Hepatocyte (in vitro differentiated cells): ENCODE measurements at regions not wholly inside any gene's neighbourhood (a gene's known extent, or its start where the extent isn't known, plus 50 kb on each side); places are given as distances from the start of the nearest gene placed in this dataset.

Experiments
- DNase-seq: peaks from one replicate; pipeline ENCODE4 v3.0.0-alpha.2; 2016; ENCODE audit warnings: low spot score
- H2AFZ ChIP-seq: fragments of 200-600 bp; sonication (generic); 2 replicates; pipeline ENCODE4 v1.6.0; 2016; ENCODE audit warnings: antibody characterized with exemption, mild to moderate bottlenecking
- H3K27ac ChIP-seq: fragments of 200-600 bp; sonication (generic); 2 replicates; pipeline ENCODE4 v1.5.1; 2016; ENCODE audit warnings: mild to moderate bottlenecking
- H3K27me3 ChIP-seq: fragments of 200-600 bp; sonication (generic); 2 replicates; pipeline ENCODE4 v1.6.1; 2016
- H3K36me3 ChIP-seq: fragments of 200-600 bp; sonication (generic); replicated peaks from 2 replicates; pipeline ENCODE4 v1.5.1; 2016; ENCODE audit warnings: low read depth; ENCODE audit not compliant: insufficient read depth
- H3K4me1 ChIP-seq: fragments of 200-600 bp; sonication (generic); 2 replicates; pipeline ENCODE4 v1.5.1; 2016; ENCODE audit warnings: mild to moderate bottlenecking, moderate library complexity; ENCODE audit not compliant: insufficient read depth
- H3K4me2 ChIP-seq: fragments of 200-600 bp; sonication (generic); 2 replicates; pipeline ENCODE4 v1.6.0; 2016
- H3K4me3 ChIP-seq: fragments of 200-600 bp; sonication (generic); 2 replicates; pipeline ENCODE4 v1.5.1; 2016; ENCODE audit warnings: mild to moderate bottlenecking
- H3K79me2 ChIP-seq: fragments of 200-600 bp; sonication (generic); 2 replicates; pipeline ENCODE4 v1.6.0; 2017; ENCODE audit warnings: mild to moderate bottlenecking
- H3K9me2 ChIP-seq: fragments of 200-600 bp; sonication (generic); replicated peaks from 2 replicates; pipeline ENCODE4 v1.6.0; 2017; ENCODE audit warnings: mild to moderate bottlenecking; ENCODE audit not compliant: insufficient read depth
- H3K9me3 ChIP-seq: fragments of 200-600 bp; sonication (generic); 2 replicates; pipeline ENCODE4 v1.5.1; 2016; ENCODE audit warnings: low read depth, mild to moderate bottlenecking
- H4K20me1 ChIP-seq: fragments of 200-600 bp; sonication (generic); 2 replicates; pipeline ENCODE4 v1.6.0; 2016; ENCODE audit warnings: mild to moderate bottlenecking; ENCODE audit not compliant: insufficient read depth, poor library complexity, severe bottlenecking
- EZH2 ChIP-seq: fragments of 200-600 bp; sonication (generic); IDR thresholded peaks from 2 replicates; pipeline ENCODE4 v1.6.1; 2016; ENCODE audit warnings: antibody characterized with exemption, mild to moderate bottlenecking, borderline replicate concordance
- EZH2phosphoT487 ChIP-seq: fragments of 200-600 bp; sonication (generic); IDR thresholded peaks from one replicate; pipeline ENCODE4 v1.6.1; 2018; ENCODE audit warnings: antibody characterized with exemption, mild to moderate bottlenecking, low read depth, moderate library complexity; ENCODE audit not compliant: unreplicated experiment, severe bottlenecking
- WGBS: methylation state at CpG from one replicate; pipeline ENCODE4 v1.1.6; 2016; ENCODE audit warnings: low lambda C conversion rate; ENCODE audit errors: missing lambda C conversion rate; 5-methylcytosine and 5-hydroxymethylcytosine counted together
- TF ChIP-seq, protein P1 (sequence below): fragments of 200-600 bp; sonication (generic); IDR thresholded peaks from 2 replicates; pipeline ENCODE4 v1.5.1; 2016; ENCODE audit warnings: antibody characterized with exemption, mild to moderate bottlenecking; ENCODE audit not compliant: poor library complexity

DNA sequence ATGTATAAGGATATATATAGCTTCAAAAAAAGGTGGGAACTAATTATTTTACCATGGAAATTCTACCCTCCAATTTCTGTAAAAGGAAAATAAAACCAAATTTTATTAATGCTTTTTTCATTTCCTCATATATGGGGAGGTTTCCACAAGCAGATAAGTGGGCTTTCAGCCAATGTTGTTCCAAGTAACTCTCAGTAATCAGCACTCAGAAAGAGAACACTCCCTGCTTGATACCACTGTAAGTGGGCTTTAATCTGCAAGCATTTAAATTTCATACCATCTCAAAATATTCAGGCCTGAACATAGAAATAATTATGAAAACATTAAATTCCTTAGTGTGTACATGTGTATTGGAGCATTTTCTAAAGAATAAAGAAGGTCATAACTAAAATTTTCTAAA is 827.6 kb downstream of the C12orf50 start:
- H3K4me1 ChIP-seq, result no peaks in the 10 kb centered on the region
- H3K36me3 ChIP-seq, result no peaks in the 10 kb centered on the region
- H3K9me3 ChIP-seq, result no peaks in the 10 kb centered on the region
- no peaks in the 10 kb centered on the region for H3K79me2 ChIP-seq
- TF ChIP-seq EZH2phosphoT487 (no peak), EZH2 (no peak)
- TF ChIP-seq, protein P1, sequence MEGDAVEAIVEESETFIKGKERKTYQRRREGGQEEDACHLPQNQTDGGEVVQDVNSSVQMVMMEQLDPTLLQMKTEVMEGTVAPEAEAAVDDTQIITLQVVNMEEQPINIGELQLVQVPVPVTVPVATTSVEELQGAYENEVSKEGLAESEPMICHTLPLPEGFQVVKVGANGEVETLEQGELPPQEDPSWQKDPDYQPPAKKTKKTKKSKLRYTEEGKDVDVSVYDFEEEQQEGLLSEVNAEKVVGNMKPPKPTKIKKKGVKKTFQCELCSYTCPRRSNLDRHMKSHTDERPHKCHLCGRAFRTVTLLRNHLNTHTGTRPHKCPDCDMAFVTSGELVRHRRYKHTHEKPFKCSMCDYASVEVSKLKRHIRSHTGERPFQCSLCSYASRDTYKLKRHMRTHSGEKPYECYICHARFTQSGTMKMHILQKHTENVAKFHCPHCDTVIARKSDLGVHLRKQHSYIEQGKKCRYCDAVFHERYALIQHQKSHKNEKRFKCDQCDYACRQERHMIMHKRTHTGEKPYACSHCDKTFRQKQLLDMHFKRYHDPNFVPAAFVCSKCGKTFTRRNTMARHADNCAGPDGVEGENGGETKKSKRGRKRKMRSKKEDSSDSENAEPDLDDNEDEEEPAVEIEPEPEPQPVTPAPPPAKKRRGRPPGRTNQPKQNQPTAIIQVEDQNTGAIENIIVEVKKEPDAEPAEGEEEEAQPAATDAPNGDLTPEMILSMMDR, result no peak
- H4K20me1 ChIP-seq, result no peaks in the 10 kb centered on the region
- H3K27ac ChIP-seq, result no peak overlapping the region
- no peak overlapping the region for H3K4me3 ChIP-seq
- DNase-seq, result no peak
- H3K27me3 ChIP-seq, result no peaks in the 10 kb centered on the region
- no peak overlapping the region for H2AFZ ChIP-seq
- H3K4me2 ChIP-seq, result no peak overlapping the region
- no peaks in the 10 kb centered on the region for H3K9me2 ChIP-seq

DNA sequence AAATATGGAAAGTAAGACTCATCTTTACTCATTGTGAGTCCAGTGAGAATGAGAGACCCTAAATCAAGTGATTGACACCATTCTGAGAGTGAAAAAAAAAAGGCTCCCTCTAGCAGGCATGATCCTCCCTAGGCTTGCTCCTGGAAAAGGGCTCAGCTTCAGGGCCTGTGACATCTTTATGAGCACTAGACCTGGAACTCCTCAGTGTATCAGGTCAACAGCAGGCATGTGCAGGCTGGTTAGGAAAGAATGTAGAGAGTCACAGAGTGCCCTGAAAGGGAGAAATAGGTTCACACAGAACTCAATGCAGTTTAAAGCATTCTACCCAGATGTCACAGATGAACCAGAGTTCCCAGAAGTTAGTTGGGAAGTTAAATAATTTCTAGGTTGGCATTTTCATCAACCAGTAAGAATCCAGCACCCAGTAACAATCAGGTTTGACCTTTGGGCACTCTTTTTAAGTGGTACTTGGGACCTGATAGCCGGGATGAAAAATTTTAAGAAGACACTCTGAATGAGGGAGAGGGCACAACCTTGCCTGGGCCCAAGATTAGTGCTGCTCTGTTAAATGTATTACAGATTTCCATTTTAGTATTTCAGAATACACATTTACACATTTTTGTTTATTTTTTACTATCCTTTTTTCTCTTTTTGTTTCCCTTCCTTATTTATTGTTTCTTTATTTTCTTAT is 828.8 kb downstream of the C12orf50 start:
- H3K36me3 ChIP-seq, result no peaks in the 10 kb centered on the region
- no peaks in the 10 kb centered on the region for H4K20me1 ChIP-seq
- H3K9me3 ChIP-seq, result no peaks in the 10 kb centered on the region
- H3K4me1 ChIP-seq, result no peaks in the 10 kb centered on the region
- no peak overlapping the region for H3K27ac ChIP-seq
- no peaks in the 10 kb centered on the region for H3K79me2 ChIP-seq
- TF ChIP-seq EZH2 (no peak), EZH2phosphoT487 (no peak)
- TF ChIP-seq, protein P1, result no peak
- no peak overlapping the region for H3K4me2 ChIP-seq
- 90% methylated on average over 1 of the region's 1 CpG for WGBS
- no peaks in the 10 kb centered on the region for H3K27me3 ChIP-seq
- no peak overlapping the region for H2AFZ ChIP-seq
- no peaks in the 10 kb centered on the region for H3K9me2 ChIP-seq
- DNase-seq, result no peak
- H3K4me3 ChIP-seq, result no peak overlapping the region

DNA sequence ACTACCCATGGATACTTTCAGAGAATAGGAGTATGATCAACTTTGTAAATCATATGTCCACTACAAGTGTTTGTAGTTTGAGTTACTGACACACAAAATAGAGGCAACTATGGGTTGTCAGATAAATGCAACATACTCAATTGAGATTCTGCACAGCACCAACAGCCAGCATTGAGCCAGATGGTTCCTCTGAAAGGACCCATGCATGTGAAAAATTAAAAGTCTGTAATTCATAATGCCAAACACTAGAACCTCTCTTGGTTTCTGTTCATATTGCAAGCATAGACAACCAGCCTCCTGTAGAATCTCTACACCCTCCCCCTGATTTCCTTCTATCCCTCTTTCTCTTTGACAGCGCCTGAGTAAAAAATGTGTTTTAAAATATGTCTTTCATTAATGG is 831.0 kb downstream of the C12orf50 start:
- Histone ChIP-seq H2AFZ (no peak overlapping the region), H4K20me1 (no peaks in the 10 kb centered on the region), H3K9me3 (no peaks in the 10 kb centered on the region), H3K36me3 (no peaks in the 10 kb centered on the region), H3K79me2 (no peaks in the 10 kb centered on the region), H3K4me3 (no peak overlapping the region), H3K9me2 (no peaks in the 10 kb centered on the region), H3K27ac (no peak overlapping the region), H3K4me1 (no peaks in the 10 kb centered on the region), H3K27me3 (no peaks in the 10 kb centered on the region), H3K4me2 (no peak overlapping the region)
- no peak for DNase-seq
- 91% methylated on average over 1 of the region's 1 CpG for WGBS
- TF ChIP-seq, protein P1, result no peak
- no peak for TF ChIP-seq EZH2phosphoT487
- TF ChIP-seq EZH2, result no peak
